NCI-H2171 (cell line): ENCODE measurements at regions not wholly inside any gene's neighbourhood (a gene's known extent, or its start where the extent isn't known, plus 50 kb on each side); places are given as distances from the start of the nearest gene placed in this dataset.

Experiments used
- DNase-seq: peaks from one replicate; lab custom pipeline; 2025; lab: John Stamatoyannopoulos, UW

DNA sequence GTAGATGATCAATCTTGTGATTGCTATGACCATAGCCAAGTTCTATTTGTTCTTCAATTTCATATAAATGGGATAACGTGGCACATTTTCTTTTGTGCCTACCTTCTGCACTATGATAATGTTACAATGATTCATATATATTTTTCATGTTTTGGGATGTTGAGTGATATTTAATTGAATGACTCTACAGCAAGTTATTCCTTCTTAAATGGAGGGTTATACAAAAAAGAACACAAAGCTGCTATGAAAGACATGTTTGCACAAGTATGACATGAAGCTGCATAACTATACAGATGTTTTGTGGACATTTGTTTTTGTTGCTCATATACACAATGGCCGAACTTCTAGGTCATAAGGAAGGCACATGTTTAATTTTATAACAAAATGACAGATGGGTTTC lies 356.2 kb downstream of the CBLN2 start:
- no peak for DNase-seq

DNA sequence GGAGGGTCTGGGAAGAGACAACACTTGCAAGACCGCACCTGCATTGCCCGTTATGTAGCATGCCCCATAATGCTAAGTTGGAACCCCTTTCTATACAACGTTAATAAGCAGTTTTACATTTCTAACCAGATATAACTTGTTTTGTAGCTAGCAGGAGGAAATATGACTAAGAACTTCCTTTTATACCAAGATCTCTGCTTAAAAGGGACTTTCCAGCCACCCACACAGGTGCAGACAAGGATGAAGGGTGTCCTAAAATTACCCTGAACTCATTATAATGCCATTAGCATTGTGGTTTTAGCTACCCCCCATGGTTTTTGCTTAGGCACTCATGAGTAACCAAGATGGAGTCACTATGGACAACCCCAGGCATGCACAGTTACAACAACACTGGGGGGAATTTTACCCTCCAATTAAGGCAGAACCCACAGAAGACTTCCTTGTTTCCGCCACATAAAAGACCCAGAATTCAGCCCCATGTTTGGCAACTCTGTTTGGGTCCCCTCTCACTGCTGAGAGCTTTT lies 362.8 kb downstream of the CBLN2 start:
- no peak for DNase-seq

GRCh38 chr18:72180689-72181088 lies 363.5 kb downstream of the CBLN2 start:
- no peak for DNase-seq

DNA sequence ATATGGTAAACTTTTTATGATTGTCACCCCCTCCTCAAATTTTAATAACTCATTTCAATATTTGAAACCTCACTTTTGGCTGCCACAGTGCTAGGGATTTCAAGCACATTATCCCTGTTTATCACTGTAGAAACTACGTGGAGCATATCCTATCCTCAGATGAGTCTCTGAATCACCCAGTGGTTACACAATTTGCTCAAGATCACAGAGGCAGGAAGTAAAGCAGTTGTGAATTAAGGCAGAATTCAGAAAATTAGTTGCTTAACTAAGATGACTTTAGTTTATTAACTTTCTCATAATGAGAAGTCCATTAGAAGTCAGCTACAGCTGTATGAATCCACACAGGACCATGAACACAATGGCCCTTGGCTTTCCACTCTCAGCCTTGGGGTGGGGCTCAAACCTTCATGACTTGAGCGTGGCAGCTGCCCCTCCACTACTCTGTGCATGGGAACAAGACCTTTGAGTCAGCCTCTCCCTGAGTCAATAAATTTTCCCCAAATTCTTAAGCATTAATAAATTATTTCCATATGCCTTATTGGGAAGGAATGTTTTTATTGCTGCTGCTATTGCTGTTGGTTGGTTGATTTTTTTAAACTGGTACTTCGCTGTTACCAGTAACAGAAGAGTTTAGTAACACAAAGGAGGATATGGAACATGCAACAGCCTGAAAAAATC lies 369.0 kb downstream of the CBLN2 start:
- no peak for DNase-seq

- no peak for DNase-seq
Observed at GRCh38 chr18:72171596-72171995, 372.5 kb downstream of the CBLN2 start.

GRCh38 chr18:72161691-72162090 lies 382.5 kb downstream of the CBLN2 start:
- DNase-seq = no peak

DNA sequence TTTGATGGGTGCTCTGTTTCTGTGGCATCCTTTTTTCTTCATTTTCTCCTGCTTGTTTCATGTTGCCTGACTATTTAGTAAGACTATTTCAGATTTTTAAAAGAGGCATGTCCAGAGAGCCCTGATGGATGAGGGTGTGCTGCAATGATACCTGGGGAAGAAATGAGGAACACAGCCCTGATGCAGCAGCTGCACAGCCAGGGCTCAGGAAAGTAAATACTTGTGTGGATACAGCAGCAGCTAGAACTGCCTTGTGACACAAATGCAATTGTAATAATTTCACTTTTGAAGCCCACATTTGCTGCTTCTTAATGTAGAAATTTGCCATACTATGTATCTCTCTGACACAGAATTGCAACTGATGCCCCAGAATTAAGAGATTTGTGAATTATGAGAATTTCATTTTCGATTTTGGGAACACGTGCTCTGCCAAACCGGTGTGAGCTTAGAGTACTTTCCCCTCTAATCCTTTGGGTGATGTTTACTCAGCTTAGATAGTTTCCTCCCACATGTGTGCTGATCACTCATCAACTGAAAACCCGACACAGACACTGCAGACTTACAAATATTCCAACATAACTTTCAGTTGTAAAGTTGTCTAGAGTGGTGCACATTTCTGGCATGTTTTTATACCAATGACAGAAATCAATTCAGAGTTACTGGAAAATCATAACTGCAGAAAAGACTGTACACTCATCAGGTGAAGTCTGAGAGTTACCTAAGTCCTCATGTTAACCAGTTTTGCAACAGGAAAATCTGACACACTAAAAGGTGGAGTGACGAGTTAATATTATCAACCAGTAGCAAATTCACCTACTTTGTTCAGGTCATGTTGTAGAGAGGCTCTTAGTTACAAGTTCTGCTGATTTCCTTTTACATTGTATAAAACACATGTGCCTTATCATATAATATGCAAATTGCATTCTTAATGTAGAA lies 383.4 kb downstream of the CBLN2 start:
- no peak for DNase-seq

- no peak for DNase-seq
Observed at GRCh38 chr18:72155327-72155726, 388.8 kb downstream of the CBLN2 start.

DNA sequence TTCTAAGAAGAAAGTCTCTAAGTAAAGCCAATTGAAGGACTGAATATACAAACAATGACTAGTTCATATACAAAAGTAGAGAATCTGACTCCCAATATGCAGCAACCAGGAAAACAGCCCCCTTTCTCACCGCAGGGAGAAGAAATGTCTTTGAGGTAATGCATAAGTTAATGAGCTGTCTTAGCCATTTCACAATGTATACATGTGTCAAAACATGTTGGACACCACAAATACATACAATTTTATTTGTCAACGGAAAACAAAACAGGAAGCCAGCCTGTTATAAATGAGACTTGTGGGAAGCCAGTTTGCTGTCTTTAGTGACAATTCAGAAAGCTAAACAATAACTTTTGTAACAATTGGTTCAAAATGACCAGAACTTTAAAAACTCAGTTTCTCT lies 389.2 kb downstream of the CBLN2 start:
- DNase-seq = no peak

DNA sequence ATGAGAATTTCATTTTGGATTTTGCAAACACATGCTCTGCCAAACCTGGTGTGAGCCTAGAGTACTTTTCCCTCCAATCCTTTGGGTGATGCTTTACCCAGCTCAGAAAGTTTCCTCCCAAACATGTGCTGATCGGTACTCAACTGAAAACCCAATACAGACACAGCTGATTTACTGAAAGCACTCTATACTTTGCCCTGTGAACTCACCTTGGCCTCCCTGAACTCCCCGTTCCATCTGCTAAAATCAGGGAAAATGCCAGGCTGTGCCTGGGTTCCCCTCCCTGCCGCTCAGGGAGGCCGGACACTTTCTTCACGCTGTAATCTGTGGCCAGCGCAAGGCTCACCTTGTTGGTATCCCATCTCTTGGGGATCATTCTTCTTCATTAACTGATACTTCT lies 391.2 kb downstream of the CBLN2 start:
- no peak for DNase-seq

DNA sequence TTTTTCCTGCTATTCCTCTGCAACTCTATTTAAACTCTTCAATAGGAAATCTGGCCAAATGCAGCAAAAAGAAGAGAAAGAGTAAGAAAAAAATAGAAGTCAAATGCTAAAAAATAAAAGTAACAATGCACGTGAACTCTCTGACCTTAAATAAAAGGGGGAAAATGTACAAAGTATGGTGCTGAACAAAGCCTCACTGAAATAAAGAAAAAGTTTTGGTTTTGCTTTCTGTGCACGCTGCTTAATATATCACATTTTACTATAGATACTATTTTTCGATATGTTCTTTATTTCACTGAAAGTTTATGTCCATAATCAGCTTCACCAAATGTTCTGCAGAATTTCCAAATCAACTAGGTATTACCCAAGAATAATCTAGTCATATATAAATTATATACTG lies 396.3 kb downstream of the CBLN2 start:
- no peak for DNase-seq

DNA sequence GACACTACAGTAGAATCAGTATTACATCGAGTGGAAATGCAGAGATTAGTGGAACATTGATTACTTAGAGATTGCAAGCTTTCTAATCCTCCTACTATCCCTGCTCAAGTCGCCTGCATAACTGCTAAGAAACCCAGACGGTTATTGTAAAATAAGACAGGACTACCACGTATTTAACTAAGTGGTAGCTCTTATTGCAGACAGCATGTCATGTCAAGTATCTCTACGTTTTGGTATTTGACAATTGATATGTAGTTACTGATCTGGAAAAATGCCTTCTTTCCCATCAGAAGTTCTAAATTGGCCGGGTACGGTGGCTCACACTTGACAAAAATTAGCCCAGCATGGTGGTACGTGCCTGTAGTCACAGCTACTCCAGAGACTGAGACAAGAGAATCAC lies 404.1 kb downstream of the CBLN2 start:
- no peak for DNase-seq

DNA sequence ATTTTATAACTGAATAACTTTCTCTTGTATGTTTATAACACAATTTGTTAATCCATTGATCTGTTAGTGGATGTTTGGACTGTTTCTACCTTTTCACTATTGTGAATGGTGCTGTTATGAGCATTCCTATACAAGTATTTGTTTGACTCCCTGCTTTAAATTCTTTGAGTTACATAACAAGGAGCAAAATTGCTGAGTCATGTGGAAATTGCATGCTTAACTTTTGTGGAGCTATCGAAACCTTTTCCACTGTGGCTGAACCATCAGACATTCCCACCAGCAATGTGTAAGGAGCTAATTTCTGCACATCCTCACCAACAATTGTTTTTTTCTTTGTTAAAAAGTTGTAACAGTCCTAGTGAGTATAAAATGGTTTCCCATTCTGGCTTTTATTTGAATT lies 415.5 kb downstream of the CBLN2 start:
- no peak for DNase-seq

DNA sequence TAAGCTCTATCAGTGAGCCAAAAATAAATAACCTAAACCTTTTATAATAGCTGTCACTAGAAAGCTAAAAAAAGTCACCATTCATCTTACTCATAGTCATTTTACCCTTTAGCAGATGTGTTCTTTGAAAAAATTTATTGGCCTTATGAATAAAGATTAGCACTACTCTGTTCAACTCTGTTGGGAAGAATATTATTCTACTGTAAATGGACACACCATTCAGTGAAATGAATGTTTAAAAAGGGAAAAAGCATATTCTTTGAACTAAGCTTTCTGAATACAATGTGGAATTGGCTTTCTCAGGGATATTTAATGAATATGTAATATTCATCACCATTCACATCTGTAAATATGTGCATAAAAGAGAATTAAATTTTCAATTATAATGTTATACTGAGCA lies 422.0 kb downstream of the CBLN2 start:
- DNase-seq = no peak

DNA sequence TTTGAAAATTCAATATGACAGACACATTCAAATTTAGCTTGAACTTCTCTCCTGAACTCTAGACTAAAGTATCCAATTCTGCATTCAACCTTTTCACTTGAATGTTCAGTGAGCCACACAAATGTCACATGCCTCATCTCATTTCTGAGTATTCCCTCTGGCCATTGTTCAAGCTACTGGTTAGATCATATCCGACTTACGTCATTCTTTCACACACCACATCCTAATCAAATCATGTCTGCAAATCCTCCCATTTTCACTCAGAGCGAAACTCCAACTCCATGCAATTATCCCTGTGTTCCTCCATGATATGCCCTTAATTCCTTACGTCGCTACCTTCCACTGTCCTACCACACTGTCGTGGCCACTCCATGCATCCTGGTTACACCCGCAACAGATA lies 425.1 kb downstream of the CBLN2 start:
- DNase-seq = no peak

- no peak for DNase-seq
Observed at GRCh38 chr18:72114801-72115594, 429.1 kb downstream of the CBLN2 start.

GRCh38 chr18:72107647-72108383 lies 436.3 kb downstream of the CBLN2 start:
- DNase-seq = no peak

- no peak for DNase-seq
Observed at GRCh38 chr18:72104851-72105250, 439.3 kb downstream of the CBLN2 start.

- DNase-seq = no peak
Observed at GRCh38 chr18:72102412-72102811, 441.7 kb downstream of the CBLN2 start.

GRCh38 chr18:72100465-72101004 lies 443.6 kb downstream of the CBLN2 start:
- DNase-seq = no peak

- no peak for DNase-seq
Observed at GRCh38 chr18:72091369-72091768, 452.8 kb downstream of the CBLN2 start.
